ENCODE measurements at regions not wholly inside any gene's neighbourhood (a gene's known extent, or its start where the extent isn't known, plus 50 kb on each side); places are given as distances from the start of the nearest gene placed in this dataset.

DNA sequence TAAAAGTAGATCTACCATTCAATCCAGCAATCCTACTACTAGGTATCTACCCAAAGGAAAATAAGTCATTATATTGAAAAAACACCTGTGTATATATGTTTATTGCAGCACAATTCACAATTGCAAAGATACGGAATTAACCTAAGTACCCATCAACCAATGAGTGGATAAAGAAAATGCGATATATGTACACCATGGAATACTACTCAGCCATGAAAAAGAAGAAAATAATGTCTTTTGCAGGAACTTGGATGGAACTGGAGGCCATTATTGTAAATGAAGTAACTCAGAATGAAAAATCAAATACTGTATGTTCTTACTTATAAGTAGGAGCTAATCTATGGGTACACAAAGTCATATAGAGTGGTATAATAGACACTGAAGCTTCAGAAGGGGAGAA, 63.4 kb upstream of the PITX1 start:
- H4K20me1 ChIP-seq (ENCODE audit: control insufficient read depth, insufficient read depth): no peaks in the 10 kb centered on the region
- in situ Hi-C loops (cut with MboI): no loop called here
- POLR2A ChIA-PET: no interaction called here

More for the DNA sequence above, 63.4 kb upstream of the PITX1 start:
- DNase-seq (ENCODE audit: low read depth, low spot score): no peak
- no peaks in the 10 kb centered on the region for H3K4me1 ChIP-seq (ENCODE audit: control insufficient read depth, insufficient read depth, low read length)
- H3K4me3 ChIP-seq: no peak overlapping the region
- RAD21 ChIA-PET (ENCODE audit: unreplicated experiment): no interaction called here
- H3K9ac ChIP-seq (ENCODE audit: control insufficient read depth, insufficient read depth, low read length): no peak overlapping the region
- no peaks in the 10 kb centered on the region for H3K36me3 ChIP-seq (ENCODE audit: control insufficient read depth in 2 of 2, insufficient read depth in 2 of 2, low read length in 1 of 2)
- H3K27me3 ChIP-seq (replicated peaks in 1 of 2; ENCODE audit: control insufficient read depth in 2 of 2, insufficient read depth in 2 of 2, low read length in 1 of 2): peaks cover 0 to 3% of the 10 kb centered on the region in 2 experiments; a peak in 1 of 4 replicates
- 38% methylated on average over 2 of the region's 2 CpGs for WGBS (ENCODE audit: insufficient coverage, insufficient replicate concordance, low lambda C conversion rate, missing lambda C conversion rate)
- TF ChIP-seq ATF2 (IDR thresholded peaks at IDR 0.05; ENCODE audit: low read length): no peak
- TF ChIP-seq, protein P1, sequence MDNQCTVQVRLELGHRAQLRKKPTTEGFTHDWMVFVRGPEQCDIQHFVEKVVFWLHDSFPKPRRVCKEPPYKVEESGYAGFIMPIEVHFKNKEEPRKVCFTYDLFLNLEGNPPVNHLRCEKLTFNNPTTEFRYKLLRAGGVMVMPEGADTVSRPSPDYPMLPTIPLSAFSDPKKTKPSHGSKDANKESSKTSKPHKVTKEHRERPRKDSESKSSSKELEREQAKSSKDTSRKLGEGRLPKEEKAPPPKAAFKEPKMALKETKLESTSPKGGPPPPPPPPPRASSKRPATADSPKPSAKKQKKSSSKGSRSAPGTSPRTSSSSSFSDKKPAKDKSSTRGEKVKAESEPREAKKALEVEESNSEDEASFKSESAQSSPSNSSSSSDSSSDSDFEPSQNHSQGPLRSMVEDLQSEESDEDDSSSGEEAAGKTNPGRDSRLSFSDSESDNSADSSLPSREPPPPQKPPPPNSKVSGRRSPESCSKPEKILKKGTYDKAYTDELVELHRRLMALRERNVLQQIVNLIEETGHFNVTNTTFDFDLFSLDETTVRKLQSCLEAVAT (IDR thresholded peaks at IDR 0.05): no peak
- no peak for TF ChIP-seq MYC (IDR thresholded peaks at IDR 0.05; ENCODE audit: insufficient read depth, insufficient read length, insufficient replicate concordance, low read length, severe bottlenecking)
- TF ChIP-seq FOXK2 (IDR thresholded peaks at IDR 0.05): no peak
- TF ChIP-seq MEF2B (IDR thresholded peaks at IDR 0.05; ENCODE audit: partially characterized antibody, poor library complexity, severe bottlenecking): no peak
- no peak for TF ChIP-seq ZNF384 (IDR thresholded peaks at IDR 0.05; ENCODE audit: borderline replicate concordance, low read depth, low read length)
- TF ChIP-seq HDGF (IDR thresholded peaks at IDR 0.05): no peak
- no peak for TF ChIP-seq SUPT20H (IDR thresholded peaks at IDR 0.05; ENCODE audit: borderline replicate concordance, control insufficient read depth, low read depth, low read length)
- TF ChIP-seq ZNF217 (IDR thresholded peaks at IDR 0.05): no peak
- no peak for TF ChIP-seq ETV6 (conservative IDR thresholded peaks at IDR 0.05 in 1 of 2, IDR thresholded peaks at IDR 0.05 in 1 of 2; ENCODE audit: borderline replicate concordance in 1 of 2, low read depth in 1 of 2)
- no peak for TF ChIP-seq ASH2L (IDR thresholded peaks at IDR 0.05; ENCODE audit: borderline replicate concordance, low read depth)
- TF ChIP-seq JUNB (IDR thresholded peaks at IDR 0.05): no peak
- TF ChIP-seq SPI1 (IDR thresholded peaks at IDR 0.05; ENCODE audit: borderline replicate concordance, insufficient read depth, low read depth, low read length): no peak
- TF ChIP-seq RELA (IDR thresholded peaks at IDR 0.05; ENCODE audit: borderline replicate concordance, partially characterized antibody): no peak
- TF ChIP-seq NFYA (IDR thresholded peaks at IDR 0.05; ENCODE audit: borderline replicate concordance, low read depth, low read length): no peak
- TF ChIP-seq CHD1 (IDR thresholded peaks at IDR 0.05; ENCODE audit: low read depth, low read length): no peak
- no peak for ATAC-seq
- intact Hi-C loops (cut with micrococcal nuclease; ENCODE audit: unreplicated experiment): no loop called here
- H3K79me2 ChIP-seq (ENCODE audit: control insufficient read depth, insufficient read depth, low read length): no peaks in the 10 kb centered on the region
- no peak for FAIRE-seq
- CTCF ChIA-PET: no interaction called here
- no peak overlapping the region for H2AFZ ChIP-seq (ENCODE audit: control insufficient read depth, low read depth, low read length)
- no peak overlapping the region for H3K27ac ChIP-seq (ENCODE audit: control insufficient read depth, insufficient read depth)
- no TSS peak for BruUV-seq (replicated peaks)
- SMC1A ChIA-PET (ENCODE audit: uncharacterized antibody, unreplicated experiment): no interaction called here
- no peaks in the 10 kb centered on the region for H3K9me3 ChIP-seq (replicated peaks; ENCODE audit: control insufficient read depth, insufficient read depth, low read length)
- H3K4me2 ChIP-seq (ENCODE audit: control insufficient read depth, insufficient read depth): no peak overlapping the region
